HCT116 (cell line): ENCODE measurements at regions not wholly inside any gene's neighbourhood (a gene's known extent, or its start where the extent isn't known, plus 50 kb on each side); places are given as distances from the start of the nearest gene placed in this dataset.

Experiments
- ATAC-seq: fragments of 200-7000 bp; cut with Tn5 transposase; 2 replicates; pipeline ENCODE4 v1.9.1; 2020; ENCODE audit warnings: mild to moderate bottlenecking, moderate library complexity
- BruUV-seq: library from RNA; stranded (reverse); fragments of 400-500 nt; replicated peaks from 2 replicates; lab custom pipeline; 2021; lab: Mats Ljungman, UMichigan
- CTCF ChIA-PET: fragments of 300-600 bp; sonication (Branson Sonifier 250); formaldehyde crosslinking; loops from one replicate; lab custom pipeline; 2021; ENCODE audit warnings: antibody characterized with exemption; lab: Charles Lee
- POLR2A ChIA-PET: fragments of 300-600, 350-600 bp; sonication (Branson Sonifier 250); formaldehyde crosslinking; loops from one replicate; lab custom pipeline; 2021; ENCODE audit warnings: antibody characterized with exemption; lab: Charles Lee
- RAD21 ChIA-PET, 2 experiments: fragments of 300-600 bp; sonication (Branson Sonifier 250); formaldehyde crosslinking; loops; one replicate each; lab custom pipeline; 2023; ENCODE audit warnings: low total read pairs in 2 of 2; ENCODE audit not compliant: uncharacterized antibody in 2 of 2, unreplicated experiment in 2 of 2, low non-redundant PET in 1 of 2; lab: Charles Lee
- DNase-seq: peaks from one replicate; pipeline ENCODE4 v3.0.0-alpha.2; 2010; ENCODE audit warnings: low read depth, low spot score
- H2AFZ ChIP-seq: fragments of 200-600 bp; shearing (Covaris generic), sonication (generic); 2 replicates; pipeline ENCODE4 v1.6.1; 2017; ENCODE audit warnings: low read depth, mixed run types, mixed read lengths, antibody characterized with exemption, low read length; ENCODE audit not compliant: poor library complexity, severe bottlenecking
- H3K27ac ChIP-seq: 2 replicates; pipeline ENCODE4 v1.5.1; 2012; ENCODE audit warnings: low read depth, low read length
- H3K27me3 ChIP-seq: fragments of 200-600 bp; sonication (generic); 2 replicates; pipeline ENCODE4 v1.6.1; 2016; ENCODE audit warnings: mixed run types, low read length, mixed read lengths; ENCODE audit not compliant: insufficient read depth
- H3K36me3 ChIP-seq, 2 experiments: fragments of 200-500 bp in 1 of 2; fragments of 200-600 bp in 1 of 2; sonication (Bioruptor generic) in 1 of 2; sonication (generic) in 1 of 2; 2 replicates each; pipeline versions ENCODE4 v1.5.1 to v1.6.1; 2014 to 2016; ENCODE audit warnings: low read length in 2 of 2, inconsistent platforms in 1 of 2, mixed read lengths in 1 of 2, mixed run types in 1 of 2; ENCODE audit not compliant: insufficient read depth in 2 of 2, control insufficient read depth in 1 of 2
- H3K4me1 ChIP-seq, 2 experiments: fragments of 200-600 bp in 1 of 2; sonication (generic) in 1 of 2; 2 replicates each; pipeline versions ENCODE4 v1.5.1 to v1.6.1; 2012 to 2017; ENCODE audit warnings: low read length in 2 of 2, inconsistent platforms in 1 of 2, mild to moderate bottlenecking in 1 of 2, mixed read lengths in 1 of 2, mixed run types in 1 of 2, moderate library complexity in 1 of 2; ENCODE audit not compliant: insufficient read depth in 2 of 2, control insufficient read depth in 1 of 2
- H3K4me2 ChIP-seq: fragments of 200-600 bp; sonication (generic); 2 replicates; pipeline ENCODE4 v1.6.1; 2017; ENCODE audit warnings: mixed run types, low read length, mixed read lengths
- H3K4me3 ChIP-seq, 2 experiments: fragments of 200-600 bp in 1 of 2; sonication (generic) in 1 of 2; replicated peaks in 1 of 2; 2 replicates each; pipeline ENCODE4 v1.5.1; 2011 to 2016; ENCODE audit warnings: low read length in 2 of 2, control low read depth in 1 of 2, low read depth in 1 of 2, mild to moderate bottlenecking in 1 of 2, mixed read lengths in 1 of 2, mixed run types in 1 of 2
- H3K79me2 ChIP-seq: fragments of 200-600 bp; sonication (generic); 2 replicates; pipeline ENCODE4 v1.6.1; 2017; ENCODE audit warnings: mild to moderate bottlenecking, mixed run types, low read length, moderate library complexity, mixed read lengths; ENCODE audit not compliant: insufficient read depth
- H3K9ac ChIP-seq: fragments of 200-600 bp; sonication (generic); 2 replicates; pipeline ENCODE4 v1.6.1; 2016; ENCODE audit warnings: low read length, mixed read lengths
- H3K9me2 ChIP-seq: fragments of 200-600 bp; sonication (generic), shearing (Covaris generic); 2 replicates; pipeline ENCODE4 v1.6.1; 2017; ENCODE audit warnings: mixed run types, mild to moderate bottlenecking, moderate library complexity; ENCODE audit not compliant: insufficient read depth
- H3K9me3 ChIP-seq, 2 experiments: fragments of 200-500 bp in 1 of 2; fragments of 200-600 bp in 1 of 2; sonication (Bioruptor generic) in 1 of 2; sonication (generic) in 1 of 2; 2 replicates each; pipeline ENCODE4 v1.6.1; 2014 to 2017; ENCODE audit warnings: low read length in 2 of 2, mixed read lengths in 2 of 2, inconsistent platforms in 1 of 2, low read depth in 1 of 2, mild to moderate bottlenecking in 1 of 2, mixed run types in 1 of 2, moderate library complexity in 1 of 2; ENCODE audit not compliant: control insufficient read depth in 1 of 2, insufficient read depth in 1 of 2
- H4K20me1 ChIP-seq: fragments of 200-600 bp; sonication (generic), shearing (Covaris generic); 2 replicates; pipeline ENCODE4 v1.6.1; 2017; ENCODE audit warnings: mixed run types, mild to moderate bottlenecking, moderate library complexity; ENCODE audit not compliant: insufficient read depth
- CBX3 ChIP-seq: IDR thresholded peaks from 2 replicates; pipeline ENCODE4 v1.6.1; 2012; ENCODE audit warnings: low read depth
- CEBPB ChIP-seq: IDR thresholded peaks from 2 replicates; pipeline ENCODE4 v1.6.1; 2012; ENCODE audit warnings: low read depth
- ELF1 ChIP-seq: IDR thresholded peaks from 2 replicates; pipeline ENCODE4 v1.6.1; 2012; ENCODE audit warnings: low read depth, borderline replicate concordance
- EZH2 ChIP-seq: fragments of 200-600 bp; sonication (generic); IDR thresholded peaks from 2 replicates; pipeline ENCODE4 v1.6.1; 2017; ENCODE audit warnings: antibody characterized with exemption, mixed run types
- EZH2phosphoT487 ChIP-seq: fragments of 200-600 bp; IDR thresholded peaks from 2 replicates; pipeline ENCODE4 v1.6.1; 2018; ENCODE audit warnings: antibody characterized with exemption, borderline replicate concordance
- FOSL1 ChIP-seq: IDR thresholded peaks from 2 replicates; pipeline ENCODE4 v1.6.1; 2012; ENCODE audit warnings: low read depth
- POLR2A ChIP-seq: IDR thresholded peaks from 2 replicates; pipeline ENCODE4 v1.7.0; 2011; ENCODE audit warnings: borderline replicate concordance; ENCODE audit not compliant: insufficient read depth, insufficient read length; ENCODE audit errors: extremely low read depth
- POLR2AphosphoS5 ChIP-seq: IDR thresholded peaks from 2 replicates; pipeline ENCODE4 v1.6.1; 2011; ENCODE audit warnings: mild to moderate bottlenecking, low read depth, low read length, moderate library complexity
- RAD21 ChIP-seq: IDR thresholded peaks from 2 replicates; pipeline ENCODE4 v1.6.1; 2012; ENCODE audit warnings: low read depth, mild to moderate bottlenecking
- SIN3A ChIP-seq: IDR thresholded peaks from 2 replicates; pipeline ENCODE4 v1.6.1; 2012; ENCODE audit warnings: low read depth
- SRF ChIP-seq: IDR thresholded peaks from 2 replicates; pipeline ENCODE4 v1.6.1; 2012; ENCODE audit warnings: low read depth
- TCF7L2 ChIP-seq: IDR thresholded peaks from 2 replicates; pipeline ENCODE4 v1.7.0; 2011; ENCODE audit warnings: borderline replicate concordance, inconsistent platforms; ENCODE audit not compliant: insufficient read depth, insufficient read length; ENCODE audit errors: extremely low read depth
- ZFX ChIP-seq: fragments of 450-650 bp; IDR thresholded peaks from 2 replicates; pipeline ENCODE4 v1.6.1; 2017
- intact Hi-C: fragments of 100-400 bp; cut with micrococcal nuclease; formaldehyde crosslinking; loops from 2 replicates; pipeline ENCODE4 v1.10.0; 2022
- TF ChIP-seq, protein P1 (sequence below), 3 experiments: fragments of 200-600 bp in 1 of 3; sonication (generic) in 1 of 3; IDR thresholded peaks in 2 of 3; conservative IDR thresholded peaks in 1 of 3; 2 replicates each; pipeline ENCODE4 v1.5.1; 2012 to 2017; ENCODE audit warnings: low read depth in 2 of 3, low read length in 2 of 3, antibody characterized with exemption in 1 of 3, borderline replicate concordance in 1 of 3, control low read depth in 1 of 3, mild to moderate bottlenecking in 1 of 3, mixed read lengths in 1 of 3, mixed run types in 1 of 3, moderate library complexity in 1 of 3; ENCODE audit not compliant: insufficient read depth in 1 of 3
- TF ChIP-seq, protein P2 (sequence below): IDR thresholded peaks from 2 replicates; pipeline ENCODE4 v1.6.1; 2012; ENCODE audit warnings: low read depth
- TF ChIP-seq, protein P3 (sequence below): IDR thresholded peaks from 2 replicates; pipeline ENCODE4 v1.6.1; 2012
- TF ChIP-seq, protein P4 (sequence below): IDR thresholded peaks from 2 replicates; pipeline ENCODE4 v1.6.1; 2012

DNA sequence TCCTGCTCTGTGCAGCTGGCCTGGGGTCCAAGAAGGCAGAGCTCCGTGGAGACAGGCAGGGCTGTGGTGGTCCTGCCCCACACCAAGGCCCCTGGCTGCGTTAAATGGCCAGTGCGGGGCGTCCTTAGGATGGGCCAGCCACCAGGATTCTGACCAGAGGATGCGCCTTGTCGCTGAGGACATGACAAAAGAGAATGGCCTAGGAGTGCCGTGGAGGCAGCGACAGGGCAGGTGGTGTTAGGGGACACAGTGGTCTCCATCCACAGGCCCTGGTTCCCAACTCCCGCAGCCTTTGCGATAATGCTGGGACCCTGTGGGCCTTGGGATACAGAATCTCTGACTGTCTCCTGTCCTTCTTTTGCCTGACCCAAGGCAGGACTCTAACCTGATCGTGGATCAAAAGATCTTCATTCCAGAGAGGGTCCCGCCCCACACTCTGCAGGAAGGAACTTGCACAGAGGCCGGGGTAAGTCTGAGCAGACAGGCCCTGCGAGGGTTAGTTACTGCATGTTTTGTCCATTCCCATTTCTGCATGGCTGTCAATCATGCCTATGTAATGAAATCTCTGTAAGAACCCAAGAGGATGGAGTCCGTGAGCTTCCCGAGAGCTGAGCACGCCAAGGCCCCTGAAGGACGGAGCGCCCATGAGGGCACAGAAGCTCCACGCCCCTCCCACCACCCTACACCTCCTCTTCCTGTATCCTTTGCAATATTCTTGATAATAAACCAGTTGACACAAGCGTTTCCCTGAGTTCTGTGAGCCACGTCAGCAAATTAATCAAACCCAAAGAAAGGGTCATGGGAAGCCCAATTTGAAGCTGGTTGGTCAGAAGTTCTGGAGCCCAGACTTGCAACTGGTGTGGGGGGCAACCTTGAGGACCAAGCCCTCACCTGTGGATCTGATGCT is 251.5 kb upstream of the SALL3 start (continued):
- no peak for TF ChIP-seq CBX3

DNA sequence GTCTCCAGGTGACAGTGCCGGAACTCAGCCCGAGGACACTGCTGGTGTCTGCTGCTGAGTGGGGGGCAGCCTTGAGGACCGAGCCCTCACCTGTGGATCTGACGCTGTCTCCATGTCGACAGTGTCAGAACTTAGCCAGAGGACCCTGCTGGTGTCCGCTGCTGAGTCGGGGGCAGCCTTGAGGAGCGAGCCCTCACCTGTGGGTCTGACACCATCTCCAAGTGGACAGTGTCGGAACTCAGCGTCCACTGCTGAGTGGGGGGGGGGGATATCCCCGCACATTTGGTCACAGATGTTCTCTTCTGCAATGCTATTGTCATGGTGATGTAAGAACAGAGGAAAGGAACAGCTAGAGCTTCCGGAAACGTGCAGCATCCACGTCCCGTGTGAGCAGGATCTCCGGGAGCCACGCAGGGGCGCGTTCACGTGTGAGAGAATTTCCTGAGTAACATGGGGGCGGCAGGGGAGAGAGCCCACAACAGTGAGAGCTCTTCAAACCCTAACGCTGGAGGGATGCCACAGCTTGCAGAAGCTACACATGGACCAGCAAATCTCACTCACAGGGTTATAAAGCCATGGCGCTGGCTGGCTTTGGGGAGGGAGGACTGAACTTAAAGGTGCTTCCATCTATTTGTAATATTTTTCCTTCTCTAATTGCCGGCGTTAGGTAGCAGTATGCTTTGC is 250.7 kb upstream of the SALL3 start:
- no peaks in the 10 kb centered on the region for H3K36me3 ChIP-seq
- ChIA-PET RAD21 (no interaction called here), POLR2A (no interaction called here), CTCF (no interaction called here)
- BruUV-seq: no TSS peak
- intact Hi-C loops: no loop called here
- ATAC-seq (no peak), DNase-seq (no peak)
- no peak overlapping the region for H3K4me3 ChIP-seq
- no peak overlapping the region for H3K9ac ChIP-seq
- no peak overlapping the region for H3K27ac ChIP-seq
- H3K79me2 ChIP-seq: no peaks in the 10 kb centered on the region
- H4K20me1 ChIP-seq: no peaks in the 10 kb centered on the region
- H3K9me2 ChIP-seq: no peaks in the 10 kb centered on the region
- H3K4me1 ChIP-seq: no peaks in the 10 kb centered on the region
- TF ChIP-seq SRF (no peak), SIN3A (no peak), EZH2 (no peak), FOSL1 (no peak), CEBPB (no peak), RAD21 (no peak), POLR2A (no peak), EZH2phosphoT487 (no peak), CBX3 (no peak), ZFX (no peak), ELF1 (no peak), TCF7L2 (no peak), POLR2AphosphoS5 (no peak)
- TF ChIP-seq, protein P1, sequence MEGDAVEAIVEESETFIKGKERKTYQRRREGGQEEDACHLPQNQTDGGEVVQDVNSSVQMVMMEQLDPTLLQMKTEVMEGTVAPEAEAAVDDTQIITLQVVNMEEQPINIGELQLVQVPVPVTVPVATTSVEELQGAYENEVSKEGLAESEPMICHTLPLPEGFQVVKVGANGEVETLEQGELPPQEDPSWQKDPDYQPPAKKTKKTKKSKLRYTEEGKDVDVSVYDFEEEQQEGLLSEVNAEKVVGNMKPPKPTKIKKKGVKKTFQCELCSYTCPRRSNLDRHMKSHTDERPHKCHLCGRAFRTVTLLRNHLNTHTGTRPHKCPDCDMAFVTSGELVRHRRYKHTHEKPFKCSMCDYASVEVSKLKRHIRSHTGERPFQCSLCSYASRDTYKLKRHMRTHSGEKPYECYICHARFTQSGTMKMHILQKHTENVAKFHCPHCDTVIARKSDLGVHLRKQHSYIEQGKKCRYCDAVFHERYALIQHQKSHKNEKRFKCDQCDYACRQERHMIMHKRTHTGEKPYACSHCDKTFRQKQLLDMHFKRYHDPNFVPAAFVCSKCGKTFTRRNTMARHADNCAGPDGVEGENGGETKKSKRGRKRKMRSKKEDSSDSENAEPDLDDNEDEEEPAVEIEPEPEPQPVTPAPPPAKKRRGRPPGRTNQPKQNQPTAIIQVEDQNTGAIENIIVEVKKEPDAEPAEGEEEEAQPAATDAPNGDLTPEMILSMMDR (IDR thresholded peaks at IDR 0.05 in 2 of 3, conservative IDR thresholded peaks at IDR 0.05 in 1 of 3; ENCODE audit: borderline replicate concordance in 1 of 3, insufficient read depth in 1 of 3, low read depth in 2 of 3, low read length in 2 of 3): no peak
- TF ChIP-seq, protein P2, sequence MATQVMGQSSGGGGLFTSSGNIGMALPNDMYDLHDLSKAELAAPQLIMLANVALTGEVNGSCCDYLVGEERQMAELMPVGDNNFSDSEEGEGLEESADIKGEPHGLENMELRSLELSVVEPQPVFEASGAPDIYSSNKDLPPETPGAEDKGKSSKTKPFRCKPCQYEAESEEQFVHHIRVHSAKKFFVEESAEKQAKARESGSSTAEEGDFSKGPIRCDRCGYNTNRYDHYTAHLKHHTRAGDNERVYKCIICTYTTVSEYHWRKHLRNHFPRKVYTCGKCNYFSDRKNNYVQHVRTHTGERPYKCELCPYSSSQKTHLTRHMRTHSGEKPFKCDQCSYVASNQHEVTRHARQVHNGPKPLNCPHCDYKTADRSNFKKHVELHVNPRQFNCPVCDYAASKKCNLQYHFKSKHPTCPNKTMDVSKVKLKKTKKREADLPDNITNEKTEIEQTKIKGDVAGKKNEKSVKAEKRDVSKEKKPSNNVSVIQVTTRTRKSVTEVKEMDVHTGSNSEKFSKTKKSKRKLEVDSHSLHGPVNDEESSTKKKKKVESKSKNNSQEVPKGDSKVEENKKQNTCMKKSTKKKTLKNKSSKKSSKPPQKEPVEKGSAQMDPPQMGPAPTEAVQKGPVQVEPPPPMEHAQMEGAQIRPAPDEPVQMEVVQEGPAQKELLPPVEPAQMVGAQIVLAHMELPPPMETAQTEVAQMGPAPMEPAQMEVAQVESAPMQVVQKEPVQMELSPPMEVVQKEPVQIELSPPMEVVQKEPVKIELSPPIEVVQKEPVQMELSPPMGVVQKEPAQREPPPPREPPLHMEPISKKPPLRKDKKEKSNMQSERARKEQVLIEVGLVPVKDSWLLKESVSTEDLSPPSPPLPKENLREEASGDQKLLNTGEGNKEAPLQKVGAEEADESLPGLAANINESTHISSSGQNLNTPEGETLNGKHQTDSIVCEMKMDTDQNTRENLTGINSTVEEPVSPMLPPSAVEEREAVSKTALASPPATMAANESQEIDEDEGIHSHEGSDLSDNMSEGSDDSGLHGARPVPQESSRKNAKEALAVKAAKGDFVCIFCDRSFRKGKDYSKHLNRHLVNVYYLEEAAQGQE: no peak
- TF ChIP-seq, protein P3, sequence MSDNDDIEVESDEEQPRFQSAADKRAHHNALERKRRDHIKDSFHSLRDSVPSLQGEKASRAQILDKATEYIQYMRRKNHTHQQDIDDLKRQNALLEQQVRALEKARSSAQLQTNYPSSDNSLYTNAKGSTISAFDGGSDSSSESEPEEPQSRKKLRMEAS: no peak
- TF ChIP-seq, protein P4, sequence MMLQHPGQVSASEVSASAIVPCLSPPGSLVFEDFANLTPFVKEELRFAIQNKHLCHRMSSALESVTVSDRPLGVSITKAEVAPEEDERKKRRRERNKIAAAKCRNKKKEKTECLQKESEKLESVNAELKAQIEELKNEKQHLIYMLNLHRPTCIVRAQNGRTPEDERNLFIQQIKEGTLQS: no peak
- TF ChIP-seq, all 23 proteins: peak for 0
- Histone ChIP-seq H2AFZ (no peak overlapping the region), H3K4me2 (no peak overlapping the region), H3K27me3 (peaks cover 15% of the 10 kb centered on the region; the same call in 1 of the 2 replicates), H3K9me3 (no peaks in the 10 kb centered on the region)
